H1 (cell line): ENCODE measurements at regions not wholly inside any gene's neighbourhood (a gene's known extent, or its start where the extent isn't known, plus 50 kb on each side); places are given as distances from the start of the nearest gene placed in this dataset.
"Not testable (repeated sequence)": the region's sequence is repeated elsewhere in the genome, so short reads cannot be mapped to it uniquely, and the experiment has no call there.

ENCODE experiments used
- CTCF ChIA-PET: fragments of 300-600 bp; sonication (Branson Sonifier 250); formaldehyde crosslinking; loops from one replicate; lab custom pipeline; 2021; ENCODE audit not compliant: partially characterized antibody; lab: Charles Lee
- POLR2A ChIA-PET: fragments of 300-600 bp; sonication (Branson Sonifier 250); formaldehyde crosslinking; loops from one replicate; lab custom pipeline; 2021; ENCODE audit warnings: inconsistent platforms; ENCODE audit not compliant: partially characterized antibody; lab: Charles Lee
- DNase-seq, 2 experiments: peaks; one replicate each; pipeline versions ENCODE4 v3.0.0 to v3.0.0-alpha.2; 2010 to 2022; ENCODE audit warnings: low spot score in 2 of 2, low read depth in 1 of 2, mixed read lengths in 1 of 2
- FAIRE-seq: peaks from 2 replicates; lab custom pipeline; 2011; peaks lifted over from hg19 to GRCh38; lab: Jason Lieb, UNC
- H2AFZ ChIP-seq: 2 replicates; pipeline ENCODE4 v1.8.1; 2012; ENCODE audit warnings: low read length, inconsistent platforms
- H2AK5ac ChIP-seq: 2 replicates; pipeline ENCODE4 v1.6.1; 2013; ENCODE audit warnings: low read depth, low read length
- H2BK120ac ChIP-seq: replicated peaks from 2 replicates; pipeline ENCODE3; 2013; ENCODE audit warnings: low read depth, low read length, inconsistent platforms
- H2BK12ac ChIP-seq: 2 replicates; pipeline ENCODE4 v1.6.1; 2013; ENCODE audit warnings: low read depth, low read length
- H2BK15ac ChIP-seq: 2 replicates; pipeline ENCODE4 v1.6.1; 2013; ENCODE audit warnings: low read length
- H2BK20ac ChIP-seq: 2 replicates; pipeline ENCODE4 v1.6.1; 2013; ENCODE audit warnings: low read length
- H2BK5ac ChIP-seq: 2 replicates; pipeline ENCODE4 v1.6.1; 2013; ENCODE audit warnings: low read depth, low read length
- H3K14ac ChIP-seq: 2 replicates; pipeline ENCODE4 v1.6.1; 2013; ENCODE audit warnings: inconsistent platforms; ENCODE audit not compliant: insufficient read length
- H3K18ac ChIP-seq: 2 replicates; pipeline ENCODE4 v1.6.1; 2013; ENCODE audit warnings: low read length; ENCODE audit errors: extremely low read depth
- H3K23ac ChIP-seq: 2 replicates; pipeline ENCODE4 v1.6.1; 2013; ENCODE audit warnings: inconsistent platforms; ENCODE audit not compliant: insufficient read length
- H3K23me2 ChIP-seq: 2 replicates; pipeline ENCODE4 v1.6.1; 2013; ENCODE audit warnings: low read depth, low read length
- H3K27ac ChIP-seq: 2 replicates; pipeline ENCODE4 v1.6.1; 2011; ENCODE audit warnings: low read depth, low read length, inconsistent platforms
- H3K27me3 ChIP-seq, 4 experiments: replicated peaks in 1 of 4; 1 replicate in 1 of 4; 2 replicates in 3 of 4; pipeline versions ENCODE4 v1.6.1 to v1.8.1; 2011 to 2013; ENCODE audit warnings: low read length in 3 of 4, mild to moderate bottlenecking in 3 of 4, inconsistent platforms in 2 of 4, mixed read lengths in 2 of 4, moderate library complexity in 1 of 4; ENCODE audit not compliant: control insufficient read depth in 3 of 4, insufficient read depth in 3 of 4; ENCODE audit errors: extremely low read depth in 1 of 4
- H3K36me3 ChIP-seq, 4 experiments: 2 replicates each; pipeline versions ENCODE4 v1.6.1 to v1.8.1; 2011 to 2013; ENCODE audit warnings: mild to moderate bottlenecking in 4 of 4, low read length in 3 of 4, moderate library complexity in 2 of 4, control low read depth in 1 of 4, inconsistent platforms in 1 of 4; ENCODE audit not compliant: insufficient read depth in 4 of 4, control insufficient read depth in 2 of 4
- H3K4ac ChIP-seq: replicated peaks from 2 replicates; pipeline ENCODE3; 2013; ENCODE audit warnings: low read length, low read depth, mixed read lengths, inconsistent platforms; ENCODE audit not compliant: insufficient read length
- H3K4me1 ChIP-seq, 4 experiments: replicated peaks in 1 of 4; 1 replicate in 1 of 4; 2 replicates in 3 of 4; pipeline versions ENCODE4 v1.6.1 to v1.8.1; 2011 to 2013; ENCODE audit warnings: low read length in 3 of 4, inconsistent platforms in 2 of 4, mixed read lengths in 1 of 4; ENCODE audit not compliant: insufficient read depth in 4 of 4, control insufficient read depth in 3 of 4
- H3K4me2 ChIP-seq, 2 experiments: 2 replicates each; pipeline versions ENCODE4 v1.6.1 to v1.8.1; 2011 to 2013; ENCODE audit warnings: low read depth in 2 of 2, low read length in 2 of 2, control low read depth in 1 of 2, inconsistent platforms in 1 of 2, mild to moderate bottlenecking in 1 of 2; ENCODE audit not compliant: insufficient read depth in 1 of 2
- H3K4me3 ChIP-seq, 4 experiments: fragments of 200-600, 300-600 bp in 1 of 4; sonication (generic), shearing (Covaris generic), sonication (Bioruptor Twin) in 1 of 4; 2 replicates each; pipeline versions ENCODE4 v1.5.1 to v1.8.1; 2011 to 2016; ENCODE audit warnings: low read length in 4 of 4, low read depth in 3 of 4, control low read depth in 2 of 4, inconsistent platforms in 2 of 4, mild to moderate bottlenecking in 2 of 4, mixed read lengths in 1 of 4, moderate library complexity in 1 of 4; ENCODE audit not compliant: insufficient read depth in 2 of 4; ENCODE audit errors: extremely low read depth in 1 of 4
- H3K56ac ChIP-seq: replicated peaks from 2 replicates; pipeline ENCODE3; 2013; ENCODE audit warnings: low read depth, mild to moderate bottlenecking, mixed read lengths, low read length, inconsistent platforms; ENCODE audit not compliant: insufficient read length
- H3K79me1 ChIP-seq: 2 replicates; pipeline ENCODE4 v1.6.1; 2013; ENCODE audit warnings: low read depth, low read length, control low read depth
- H3K79me2 ChIP-seq, 2 experiments: 2 replicates each; pipeline versions ENCODE4 v1.6.1 to v1.8.1; 2012 to 2013; ENCODE audit warnings: low read length in 2 of 2, mild to moderate bottlenecking in 2 of 2, inconsistent platforms in 1 of 2; ENCODE audit not compliant: insufficient read depth in 2 of 2, control insufficient read depth in 1 of 2
- H3K9ac ChIP-seq, 4 experiments: replicated peaks in 1 of 4; 1 replicate in 1 of 4; 2 replicates in 3 of 4; pipeline versions ENCODE4 v1.6.1 to v1.8.1; 2011 to 2013; ENCODE audit warnings: low read depth in 3 of 4, low read length in 3 of 4, control low read depth in 2 of 4, mild to moderate bottlenecking in 2 of 4, moderate library complexity in 2 of 4, inconsistent platforms in 1 of 4; ENCODE audit errors: extremely low read depth in 1 of 4
- H3K9me3 ChIP-seq, 2 experiments: 2 replicates each; pipeline versions ENCODE4 v1.6.1 to v1.8.1; 2012 to 2013; ENCODE audit warnings: mild to moderate bottlenecking in 2 of 2, moderate library complexity in 2 of 2, control low read depth in 1 of 2, inconsistent platforms in 1 of 2, low read depth in 1 of 2, low read length in 1 of 2, mixed read lengths in 1 of 2; ENCODE audit not compliant: insufficient read depth in 2 of 2
- H4K20me1 ChIP-seq, 2 experiments: replicated peaks in 1 of 2; 2 replicates each; pipeline versions ENCODE3 to v1.8.1; 2011 to 2013; ENCODE audit warnings: inconsistent platforms in 2 of 2, low read length in 2 of 2, mild to moderate bottlenecking in 1 of 2; ENCODE audit not compliant: insufficient read depth in 2 of 2, control insufficient read depth in 1 of 2
- H4K5ac ChIP-seq: 2 replicates; pipeline ENCODE4 v1.6.1; 2013; ENCODE audit warnings: low read length, low read depth, mixed read lengths, inconsistent platforms; ENCODE audit not compliant: insufficient read length
- H4K8ac ChIP-seq: 2 replicates; pipeline ENCODE4 v1.8.0; 2013; ENCODE audit warnings: mild to moderate bottlenecking, moderate library complexity, low read length, inconsistent platforms; ENCODE audit not compliant: insufficient read depth; ENCODE audit errors: extremely low read depth
- H4K91ac ChIP-seq: replicated peaks from 2 replicates; pipeline ENCODE3; 2013; ENCODE audit warnings: low read length, mixed read lengths, inconsistent platforms; ENCODE audit not compliant: insufficient read length
- YY1 ChIP-seq: IDR thresholded peaks from 2 replicates; pipeline ENCODE4 v1.6.1; 2011; ENCODE audit warnings: low read depth, mild to moderate bottlenecking, low read length
- WGBS, 2 experiments: shearing (Covaris generic) in 1 of 2; methylation state at CpG; one replicate each; pipeline versions ENCODE4 v1.1.6 to v1.1.7; 2013 to 2015; ENCODE audit warnings: low lambda C conversion rate in 2 of 2, mixed read lengths in 2 of 2, inconsistent platforms in 1 of 2, low coverage in 1 of 2, missing lambda C conversion rate in 1 of 2; ENCODE audit not compliant: insufficient replicate concordance in 2 of 2, insufficient coverage in 1 of 2, insufficient read length in 1 of 2; ENCODE audit errors: extremely low coverage in 1 of 2, missing lambda C conversion rate in 1 of 2; 5-methylcytosine and 5-hydroxymethylcytosine counted together

DNA sequence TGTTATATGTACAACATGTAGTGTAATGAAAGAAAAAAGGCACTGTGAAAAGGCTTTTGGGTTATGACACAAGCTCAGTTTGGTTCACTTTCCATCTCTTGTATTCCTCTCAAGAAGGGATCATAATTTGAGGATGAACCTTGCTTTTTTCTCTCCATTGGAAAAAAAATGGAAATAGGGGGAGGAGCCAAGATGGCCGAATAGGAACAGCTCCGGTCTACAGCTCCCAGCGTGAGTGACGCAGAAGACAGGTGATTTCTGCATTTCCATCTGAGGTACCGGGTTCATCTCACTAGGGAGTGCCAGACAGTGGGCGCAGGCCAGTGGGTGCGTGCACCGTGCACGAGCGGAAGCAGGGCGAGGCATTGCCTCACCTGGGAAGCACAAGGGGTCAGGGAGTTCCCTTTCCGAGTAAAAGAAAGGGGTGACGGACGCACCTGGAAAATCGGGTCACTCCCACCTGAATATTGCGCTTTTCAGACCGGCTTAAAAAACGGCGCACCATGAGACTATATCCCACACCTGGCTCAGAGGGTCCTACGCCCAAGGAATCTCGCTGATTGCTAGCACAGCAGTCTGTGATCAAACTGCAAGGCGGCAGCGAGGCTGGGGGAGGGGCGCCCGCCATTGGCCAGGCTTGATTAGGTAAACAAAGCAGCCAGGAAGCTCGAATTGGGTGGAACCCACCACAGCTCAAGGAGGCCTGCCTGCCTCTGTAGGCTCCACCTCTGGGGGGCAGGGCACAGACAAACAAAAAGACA lies 49.9 kb upstream of the SETMAR start:
- not testable (repeated sequence) for H2BK15ac ChIP-seq, H3K79me1 ChIP-seq, H2AK5ac ChIP-seq, H3K4ac ChIP-seq, H4K20me1 ChIP-seq, H3K27ac ChIP-seq, H3K4me3 ChIP-seq, H3K9me3 ChIP-seq, H2BK120ac ChIP-seq, H2BK20ac ChIP-seq, H2AFZ ChIP-seq, H2BK5ac ChIP-seq, FAIRE-seq, H3K9ac ChIP-seq, H3K36me3 ChIP-seq, H4K5ac ChIP-seq, H3K23me2 ChIP-seq, H2BK12ac ChIP-seq, H3K14ac ChIP-seq, H4K91ac ChIP-seq, H3K23ac ChIP-seq, H4K8ac ChIP-seq, H3K4me2 ChIP-seq, H3K27me3 ChIP-seq, H3K79me2 ChIP-seq, H3K56ac ChIP-seq, H3K4me1 ChIP-seq
- CTCF ChIA-PET, result interaction anchor here (0.6 to 1.4 kb wide), 2 partner anchors 26 to 418 kb away, joined by 3 to 4 read pairs; no protein-coding TSS in a partner anchor
- 0 out of 2 replicates have a peak, but pooled peaks have one; percentile 24 for TF ChIP-seq YY1
- DNase-seq, result peak in 1 of 2 experiments; percentile 65
- POLR2A ChIA-PET, result interaction anchor here (0.8 kb wide), 1 partner anchor 10 kb away, joined by 3 read pairs; no protein-coding TSS in a partner anchor
- H3K18ac ChIP-seq, result peak overlapping the region; percentile 48; the same call in 1 of the 2 replicates
- 78% methylated on average over 13 of the region's 26 CpGs; no CpG with 5 or more reads in 1 of the 2 experiments for WGBS, 2 experiments
